Activated CD4-positive, alpha-beta T cell treated with anti-CD3 and anti-CD28 coated beads, Interleukin-2, amount 10 ng/mL, durations not matched to agents 7 days and 5 days (primary cell): ENCODE measurements at regions not wholly inside any gene's neighbourhood (a gene's known extent, or its start where the extent isn't known, plus 50 kb on each side); places are given as distances from the start of the nearest gene placed in this dataset.

Experiments
- CTCF ChIA-PET: fragments of 350-600 bp; sonication (Branson Sonifier 250); formaldehyde crosslinking; loops from one replicate; lab custom pipeline; 2021; ENCODE audit warnings: antibody characterized with exemption; lab: Charles Lee
- POLR2A ChIA-PET: fragments of 350-600 bp; sonication (Branson Sonifier 250); formaldehyde crosslinking; loops from one replicate; lab custom pipeline; 2021; ENCODE audit warnings: antibody characterized with exemption; lab: Charles Lee
- DNase-seq: peaks from one replicate; pipeline ENCODE4 v3.0.0-alpha.2; 2020
- H3K27ac Mint-ChIP-seq: one replicate; pipeline ENCODE4 v1.8.0; 2021; ENCODE audit warnings: mild to moderate bottlenecking, moderate library complexity, mixed read lengths
- H3K27me3 Mint-ChIP-seq: one replicate; pipeline ENCODE4 v1.8.0; 2021; ENCODE audit warnings: mixed read lengths
- H3K36me3 Mint-ChIP-seq: one replicate; pipeline ENCODE4 v1.8.0; 2021; ENCODE audit warnings: low read depth, mixed read lengths
- H3K4me1 Mint-ChIP-seq: one replicate; pipeline ENCODE4 v1.8.0; 2021; ENCODE audit warnings: mixed read lengths
- H3K4me3 Mint-ChIP-seq: one replicate; pipeline ENCODE4 v1.8.0; 2021; ENCODE audit warnings: mild to moderate bottlenecking, moderate library complexity, mixed read lengths
- H3K9me3 Mint-ChIP-seq: one replicate; pipeline ENCODE4 v1.8.0; 2021; ENCODE audit warnings: mixed read lengths

- H3K4me3 Mint-ChIP-seq: no peak overlapping the region
- peaks cover 28% of the 10 kb centered on the region for H3K27me3 Mint-ChIP-seq
- peaks cover 8% of the 10 kb centered on the region for H3K4me1 Mint-ChIP-seq
- H3K36me3 Mint-ChIP-seq: no peaks in the 10 kb centered on the region
- no peak for DNase-seq
- no peak overlapping the region for H3K27ac Mint-ChIP-seq
- POLR2A ChIA-PET: no interaction called here
- peaks cover 3% of the 10 kb centered on the region for H3K9me3 Mint-ChIP-seq
- CTCF ChIA-PET: no interaction called here
Measured at GRCh38 chr9:88237479-88237961, 99.2 kb upstream of the SPATA31C2 start.

DNA sequence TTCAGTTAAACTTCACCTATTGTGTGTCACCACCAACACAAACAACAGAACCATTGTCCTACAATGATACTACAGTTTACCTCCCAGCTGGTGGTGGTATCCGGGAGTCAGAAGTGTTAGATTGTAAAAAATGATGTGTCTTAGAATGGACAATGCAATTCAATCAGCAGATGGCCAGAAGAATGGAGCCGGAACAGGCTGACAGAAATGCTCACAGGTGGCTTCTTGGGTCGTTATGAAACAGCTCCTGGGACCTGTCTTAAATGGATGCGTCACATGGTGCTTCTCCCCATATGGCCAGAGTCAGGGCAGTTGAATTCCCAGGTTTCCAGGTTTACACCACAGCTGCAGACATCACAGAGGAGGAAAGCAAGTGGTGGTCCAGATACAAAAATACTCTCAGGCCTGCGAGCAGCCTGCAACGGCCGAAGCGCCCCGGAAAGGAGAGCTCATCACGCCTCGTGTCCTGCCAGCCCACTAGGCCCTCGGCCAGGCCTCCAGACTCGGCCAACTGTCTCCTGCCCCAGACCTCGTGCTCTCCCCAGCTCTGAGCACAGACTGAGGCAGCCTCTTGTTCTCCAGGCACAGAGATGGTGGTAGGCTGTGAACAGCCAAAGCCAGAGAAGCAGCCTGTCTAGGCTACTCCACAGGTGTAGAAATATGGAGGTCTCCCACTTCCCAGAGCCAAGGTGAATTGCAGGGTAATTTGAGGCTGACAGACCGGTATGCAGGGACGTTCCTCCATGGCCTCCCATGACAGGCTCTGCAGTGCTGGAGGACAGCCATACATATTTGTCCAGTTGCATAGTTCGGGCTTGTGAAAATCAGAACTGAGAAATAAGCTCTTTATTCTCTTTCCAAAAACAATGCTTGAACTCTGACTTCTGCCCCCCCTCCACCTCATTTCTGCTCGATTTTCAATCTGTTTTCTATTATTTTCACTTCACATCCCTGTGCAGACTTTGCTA lies 98.5 kb upstream of the SPATA31C2 start:
- Mint-ChIP-seq H3K9me3 (peaks cover 3% of the 10 kb centered on the region), H3K27ac (no peak overlapping the region), H3K27me3 (peaks cover 27% of the 10 kb centered on the region), H3K4me3 (no peak overlapping the region), H3K36me3 (no peaks in the 10 kb centered on the region), H3K4me1 (peaks cover 8% of the 10 kb centered on the region)
- CTCF ChIA-PET: no interaction called here
- no peak for DNase-seq
- POLR2A ChIA-PET: no interaction called here

GRCh38 chr9:88235615-88236014 lies 97.3 kb upstream of the SPATA31C2 start:
- no peak for DNase-seq
- H3K27ac Mint-ChIP-seq: no peak overlapping the region
- H3K4me3 Mint-ChIP-seq: no peak overlapping the region
- CTCF ChIA-PET: no interaction called here
- peaks cover 19% of the 10 kb centered on the region for H3K27me3 Mint-ChIP-seq
- peaks cover 3% of the 10 kb centered on the region for H3K9me3 Mint-ChIP-seq
- peaks cover 8% of the 10 kb centered on the region for H3K4me1 Mint-ChIP-seq
- no peaks in the 10 kb centered on the region for H3K36me3 Mint-ChIP-seq
- POLR2A ChIA-PET: no interaction called here

DNA sequence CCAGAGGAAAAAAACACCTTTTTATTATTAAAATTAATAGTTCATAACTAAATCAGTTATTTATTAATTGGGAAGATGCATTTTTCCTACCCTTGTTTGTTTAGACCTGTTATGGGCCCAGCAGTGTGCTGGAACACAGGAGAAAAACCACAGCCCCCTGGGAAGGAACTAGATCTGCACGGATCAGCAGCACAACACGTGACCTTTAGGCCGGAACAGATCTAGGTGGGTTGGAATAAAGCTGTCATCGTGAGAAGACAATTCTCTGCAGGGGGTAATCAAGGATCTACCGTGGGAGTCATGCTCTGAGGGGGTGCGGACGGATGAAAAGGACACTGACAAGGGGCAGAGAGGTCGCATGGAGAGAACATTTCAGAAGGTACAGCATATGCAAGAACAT lies 95.8 kb upstream of the SPATA31C2 start:
- Mint-ChIP-seq H3K36me3 (no peaks in the 10 kb centered on the region), H3K27ac (no peak overlapping the region), H3K4me3 (no peak overlapping the region), H3K4me1 (peaks cover 8% of the 10 kb centered on the region), H3K27me3 (peaks cover 26% of the 10 kb centered on the region), H3K9me3 (peaks cover 3% of the 10 kb centered on the region)
- no peak for DNase-seq
- POLR2A ChIA-PET: no interaction called here
- CTCF ChIA-PET: no interaction called here

- ChIA-PET CTCF (no interaction called here), POLR2A (no interaction called here)
- no peaks in the 10 kb centered on the region for H3K36me3 Mint-ChIP-seq
- H3K4me3 Mint-ChIP-seq: no peak overlapping the region
- H3K27me3 Mint-ChIP-seq: peaks cover 24% of the 10 kb centered on the region
- peaks cover 5% of the 10 kb centered on the region for H3K4me1 Mint-ChIP-seq
- H3K27ac Mint-ChIP-seq: no peak overlapping the region
- peaks cover 3% of the 10 kb centered on the region for H3K9me3 Mint-ChIP-seq
- no peak for DNase-seq
Measured at GRCh38 chr9:88233091-88233490, 94.8 kb upstream of the SPATA31C2 start.

DNA sequence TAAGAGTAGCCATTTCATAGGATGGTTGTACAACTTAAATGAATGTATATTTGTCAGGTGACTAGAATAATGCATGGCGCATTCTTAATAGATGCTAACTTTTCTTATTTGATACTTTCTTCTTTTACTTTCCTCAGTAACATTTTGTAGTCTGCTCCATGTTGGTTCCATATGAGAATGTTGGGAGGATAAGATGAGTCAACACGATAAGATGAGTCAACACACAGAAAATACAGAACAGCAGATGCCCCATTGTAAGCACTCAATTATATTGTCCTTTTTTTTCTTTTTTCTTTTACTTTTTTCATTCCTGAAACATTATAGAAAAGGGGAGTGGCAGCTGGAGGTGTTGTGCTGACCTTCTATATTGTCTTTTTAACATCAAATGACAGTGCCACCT lies 92.3 kb upstream of the SPATA31C2 start:
- CTCF ChIA-PET: no interaction called here
- no peaks in the 10 kb centered on the region for H3K36me3 Mint-ChIP-seq
- peaks cover 3% of the 10 kb centered on the region for H3K9me3 Mint-ChIP-seq
- H3K27me3 Mint-ChIP-seq: peaks cover 19% of the 10 kb centered on the region
- POLR2A ChIA-PET: no interaction called here
- no peaks in the 10 kb centered on the region for H3K4me1 Mint-ChIP-seq
- DNase-seq: no peak
- no peak overlapping the region for H3K4me3 Mint-ChIP-seq
- no peak overlapping the region for H3K27ac Mint-ChIP-seq

DNA sequence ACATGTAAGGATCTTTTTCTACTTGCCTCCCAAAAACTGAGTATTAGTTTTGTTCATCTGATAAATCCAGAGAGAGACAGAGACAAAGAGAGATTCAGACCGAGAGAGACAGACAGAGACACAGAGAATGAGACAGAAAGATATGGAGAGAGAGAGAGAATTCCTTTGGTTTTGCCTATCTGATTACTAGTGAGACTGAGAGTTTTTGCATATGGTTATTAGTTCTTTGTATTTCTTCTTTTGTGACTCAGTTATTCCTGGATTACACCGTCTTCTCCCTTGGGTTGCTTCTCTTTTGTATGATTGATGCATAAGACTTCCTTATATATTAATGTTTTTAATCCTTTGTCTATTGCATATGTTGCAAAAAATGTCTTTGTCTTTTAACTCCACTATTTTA lies 91.2 kb upstream of the SPATA31C2 start:
- no peak for DNase-seq
- no peak overlapping the region for H3K4me3 Mint-ChIP-seq
- H3K27me3 Mint-ChIP-seq: peaks cover 19% of the 10 kb centered on the region
- peaks cover 3% of the 10 kb centered on the region for H3K9me3 Mint-ChIP-seq
- CTCF ChIA-PET: no interaction called here
- POLR2A ChIA-PET: no interaction called here
- no peaks in the 10 kb centered on the region for H3K36me3 Mint-ChIP-seq
- H3K27ac Mint-ChIP-seq: no peak overlapping the region
- H3K4me1 Mint-ChIP-seq: no peaks in the 10 kb centered on the region

- H3K4me3 Mint-ChIP-seq: no peak overlapping the region
Measured at GRCh38 chr9:88224938-88225337, 86.7 kb upstream of the SPATA31C2 start.

DNA sequence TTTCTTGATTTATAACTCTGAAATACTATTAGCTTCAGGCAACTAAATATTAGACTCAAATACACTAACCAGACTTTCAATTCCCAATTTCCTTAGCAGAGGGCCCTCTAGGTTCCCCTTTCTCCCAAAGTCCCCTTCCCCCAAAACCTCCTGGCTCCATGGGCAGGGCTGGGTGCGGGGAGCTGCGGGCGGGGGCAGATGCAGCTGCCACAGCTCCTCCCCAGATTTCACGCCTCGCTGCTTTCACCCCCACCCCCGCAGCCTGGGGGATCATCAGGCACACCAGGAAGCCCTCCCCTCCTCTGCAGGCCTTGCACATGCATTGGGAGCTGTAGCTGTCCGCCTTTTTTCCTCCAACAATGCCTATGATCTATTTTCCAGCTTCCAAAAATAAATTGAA lies 82.8 kb upstream of the SPATA31C2 start:
- no peak for DNase-seq
- ChIA-PET POLR2A (no interaction called here), CTCF (no interaction called here)
- H3K4me1 Mint-ChIP-seq: no peaks in the 10 kb centered on the region
- H3K36me3 Mint-ChIP-seq: no peaks in the 10 kb centered on the region
- H3K9me3 Mint-ChIP-seq: peaks cover 2% of the 10 kb centered on the region
- H3K27ac Mint-ChIP-seq: no peak overlapping the region
- H3K4me3 Mint-ChIP-seq: no peak overlapping the region
- peaks cover 4% of the 10 kb centered on the region for H3K27me3 Mint-ChIP-seq

More at GRCh38 chr9:88224938-88225337, 86.7 kb upstream of the SPATA31C2 start:
- DNase-seq: no peak
- ChIA-PET CTCF (no interaction called here), POLR2A (no interaction called here)
- Mint-ChIP-seq H3K9me3 (peaks cover 2% of the 10 kb centered on the region), H3K27ac (no peak overlapping the region), H3K4me1 (no peaks in the 10 kb centered on the region), H3K27me3 (peaks cover 7% of the 10 kb centered on the region), H3K36me3 (no peaks in the 10 kb centered on the region)

- Mint-ChIP-seq H3K36me3 (no peaks in the 10 kb centered on the region), H3K27ac (no peak overlapping the region), H3K27me3 (peaks cover 4% of the 10 kb centered on the region), H3K9me3 (peaks cover 2% of the 10 kb centered on the region), H3K4me3 (no peak overlapping the region), H3K4me1 (no peaks in the 10 kb centered on the region)
- no peak for DNase-seq
- ChIA-PET POLR2A (no interaction called here), CTCF (no interaction called here)
Measured at GRCh38 chr9:88220652-88221051, 82.4 kb upstream of the SPATA31C2 start.

DNA sequence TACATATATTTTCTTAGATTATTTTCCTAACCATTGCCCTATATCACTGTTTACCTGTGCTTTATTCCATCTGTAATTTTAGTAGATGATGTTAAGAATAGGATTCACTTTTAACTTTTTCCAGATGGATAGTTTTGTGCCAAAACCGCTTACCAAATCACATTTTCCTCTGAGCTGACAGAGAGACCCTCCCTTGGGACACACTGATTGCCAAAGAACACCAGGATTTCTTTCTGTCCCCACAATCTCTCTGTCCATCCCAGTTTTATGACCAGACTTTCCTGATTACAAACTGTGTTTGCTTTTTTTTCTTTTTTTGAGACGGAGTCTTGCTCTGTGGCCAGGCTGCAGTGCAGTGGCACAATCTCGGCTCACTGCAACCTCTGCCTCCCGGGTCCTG lies 81.3 kb upstream of the SPATA31C2 start:
- no peak for DNase-seq
- H3K4me3 Mint-ChIP-seq: no peak overlapping the region
- CTCF ChIA-PET: no interaction called here
- H3K9me3 Mint-ChIP-seq: peaks cover 2% of the 10 kb centered on the region
- POLR2A ChIA-PET: no interaction called here
- H3K4me1 Mint-ChIP-seq: no peaks in the 10 kb centered on the region
- H3K27me3 Mint-ChIP-seq: peaks cover 11% of the 10 kb centered on the region
- H3K36me3 Mint-ChIP-seq: no peaks in the 10 kb centered on the region
- H3K27ac Mint-ChIP-seq: no peak overlapping the region

DNA sequence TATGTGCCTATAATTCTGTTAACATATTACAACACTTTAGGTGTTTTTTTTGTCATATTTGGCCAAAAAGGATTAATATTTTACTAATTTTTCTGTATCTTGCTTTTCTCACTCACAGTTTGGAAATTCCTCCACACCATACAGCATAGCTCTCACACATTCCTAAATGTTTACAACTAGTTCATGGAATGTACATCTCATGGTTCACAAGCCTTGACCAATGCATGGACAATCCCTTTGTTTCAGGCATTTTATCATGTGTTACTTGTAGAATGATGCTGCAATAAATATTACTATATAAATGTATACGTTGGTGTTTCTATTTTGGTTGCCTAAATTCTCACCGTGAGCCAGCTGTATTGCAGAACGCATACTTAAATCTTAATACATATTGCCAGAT lies 80.5 kb upstream of the SPATA31C2 start:
- ChIA-PET POLR2A (no interaction called here), CTCF (no interaction called here)
- DNase-seq: no peak
- no peak overlapping the region for H3K4me3 Mint-ChIP-seq
- H3K27me3 Mint-ChIP-seq: peaks cover 11% of the 10 kb centered on the region
- H3K36me3 Mint-ChIP-seq: no peaks in the 10 kb centered on the region
- H3K4me1 Mint-ChIP-seq: no peaks in the 10 kb centered on the region
- H3K27ac Mint-ChIP-seq: no peak overlapping the region
- H3K9me3 Mint-ChIP-seq: peaks cover 4% of the 10 kb centered on the region

DNA sequence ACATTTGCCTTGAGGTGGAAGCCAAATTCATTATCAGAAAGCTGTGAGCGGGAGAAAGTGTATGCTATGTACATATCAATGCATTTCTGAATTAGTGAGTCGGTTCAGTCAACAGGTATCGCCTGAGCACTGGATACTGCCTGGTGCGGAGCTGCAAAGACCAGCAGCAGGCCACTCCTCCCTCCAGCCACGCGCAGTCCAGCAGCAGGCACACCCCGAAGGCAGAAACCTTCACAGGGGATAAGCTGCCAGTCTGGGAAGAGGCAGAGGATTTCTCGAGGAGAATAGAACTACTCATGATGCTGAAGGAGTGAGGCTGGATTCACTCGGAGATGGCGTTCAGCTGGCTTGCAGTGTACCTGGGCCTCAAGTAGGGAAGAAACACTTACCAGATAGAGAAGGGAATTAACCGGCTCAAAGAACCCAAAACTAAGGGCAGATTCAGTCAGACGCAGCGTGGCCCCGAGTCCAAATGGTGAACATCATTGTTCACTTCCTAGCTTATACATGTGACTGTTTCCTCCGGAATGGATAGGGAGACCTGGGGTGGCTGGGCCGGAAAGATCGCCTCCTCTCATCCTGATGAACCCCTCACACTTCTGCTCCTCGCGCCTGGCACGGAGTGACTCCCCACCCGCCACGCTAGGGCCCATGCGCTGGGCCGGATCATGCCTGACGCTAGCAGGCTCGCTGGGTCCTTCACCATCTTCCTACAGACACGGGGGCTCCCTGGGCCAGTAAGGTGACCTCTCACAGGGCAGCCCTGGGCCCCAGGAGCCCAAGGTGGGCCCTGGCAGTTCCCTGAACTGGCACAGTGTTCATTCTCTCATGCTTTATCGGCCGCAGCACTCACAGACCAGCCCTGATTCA lies 78.1 kb upstream of the SPATA31C2 start:
- no peaks in the 10 kb centered on the region for H3K4me1 Mint-ChIP-seq
- ChIA-PET POLR2A (no interaction called here), CTCF (no interaction called here)
- H3K9me3 Mint-ChIP-seq: peaks cover 2% of the 10 kb centered on the region
- H3K27ac Mint-ChIP-seq: no peak overlapping the region
- H3K4me3 Mint-ChIP-seq: no peak overlapping the region
- no peaks in the 10 kb centered on the region for H3K36me3 Mint-ChIP-seq
- peaks cover 23% of the 10 kb centered on the region for H3K27me3 Mint-ChIP-seq
- DNase-seq: no peak
